Right lung (tissue), 2 donors: ENCODE measurements at regions not wholly inside any gene's neighbourhood (a gene's known extent, or its start where the extent isn't known, plus 50 kb on each side); places are given as distances from the start of the nearest gene placed in this dataset.

Experiments used
- DNase-seq, 2 donors: peaks; one replicate each; pipeline ENCODE4 v3.0.0-alpha.2; 2013

GRCh38 chr9:85428230-85428629 lies 313.5 kb downstream of the AGTPBP1 start:
- no peak for DNase-seq

- DNase-seq = no peak
Observed at GRCh38 chr9:85427772-85428171, 314.0 kb downstream of the AGTPBP1 start.

GRCh38 chr9:85425153-85425611 lies 316.6 kb downstream of the AGTPBP1 start:
- peak in 1 of 2 donors; percentile 15 for DNase-seq

GRCh38 chr9:85423422-85423821 lies 318.3 kb downstream of the AGTPBP1 start:
- DNase-seq = no peak

- DNase-seq = no peak
Observed at GRCh38 chr9:85421641-85422040, 320.1 kb downstream of the AGTPBP1 start.

- no peak for DNase-seq
Observed at GRCh38 chr9:85420750-85421149, 321.0 kb downstream of the AGTPBP1 start.

GRCh38 chr9:85417674-85418073 lies 324.1 kb downstream of the AGTPBP1 start:
- DNase-seq = no peak

GRCh38 chr9:85416715-85417114 lies 325.0 kb downstream of the AGTPBP1 start:
- no peak for DNase-seq

GRCh38 chr9:85414390-85414789 lies 327.4 kb downstream of the AGTPBP1 start:
- DNase-seq = no peak

GRCh38 chr9:85408494-85408893 lies 333.3 kb downstream of the AGTPBP1 start:
- no peak for DNase-seq

GRCh38 chr9:85405566-85405950 lies 336.2 kb downstream of the AGTPBP1 start:
- DNase-seq = no peak

GRCh38 chr9:85404911-85405565 lies 336.7 kb downstream of the AGTPBP1 start:
- DNase-seq = no peak

GRCh38 chr9:85402551-85402950 lies 339.2 kb downstream of the AGTPBP1 start:
- DNase-seq = no peak

- DNase-seq = no peak
Observed at GRCh38 chr9:85401998-85402397, 339.8 kb downstream of the AGTPBP1 start.

GRCh38 chr9:85397005-85397404 lies 344.7 kb downstream of the AGTPBP1 start:
- DNase-seq = no peak

- no peak for DNase-seq
Observed at GRCh38 chr9:85392260-85392659, 349.5 kb downstream of the AGTPBP1 start.

GRCh38 chr9:85377731-85378289 lies 363.9 kb downstream of the AGTPBP1 start:
- DNase-seq = peak; percentile 36 to 45

GRCh38 chr9:85368781-85369180 lies 373.0 kb downstream of the AGTPBP1 start:
- no peak for DNase-seq

- DNase-seq = no peak
Observed at GRCh38 chr9:85359161-85359560, 382.6 kb downstream of the AGTPBP1 start.

GRCh38 chr9:85349046-85349445 lies 392.7 kb downstream of the AGTPBP1 start:
- no peak for DNase-seq

- no peak for DNase-seq
Observed at GRCh38 chr9:85347541-85347940, 394.2 kb downstream of the AGTPBP1 start.

- no peak for DNase-seq
Observed at GRCh38 chr9:85344901-85345300, 396.9 kb downstream of the AGTPBP1 start.

- no peak for DNase-seq
Observed at GRCh38 chr9:85339338-85339737, 402.4 kb downstream of the AGTPBP1 start.

- DNase-seq = no peak
Observed at GRCh38 chr9:85334228-85334627, 407.5 kb downstream of the AGTPBP1 start.
